Heart left ventricle (tissue), 16 donors: ENCODE measurements at regions not wholly inside any gene's neighbourhood (a gene's known extent, or its start where the extent isn't known, plus 50 kb on each side); places are given as distances from the start of the nearest gene placed in this dataset.
A peak's percentile ranks its signal among the peaks of the same experiment; 100 is the strongest.

ENCODE experiments used
- ATAC-seq, 4 donors: fragments of 200-7000 bp; cut with Tn5 transposase; one replicate each; pipeline ENCODE4 v1.9.1; 2020 to 2022; ENCODE audit warnings: moderate library complexity in 4 of 4, mild to moderate bottlenecking in 3 of 4, moderate number of reproducible peaks in 1 of 4
- DNase-seq, 5 donors: peaks; one replicate each; pipeline ENCODE4 v3.0.0-alpha.2; 2020
- H3K27ac ChIP-seq, 12 donors: fragments of 200-600 bp; sonication (generic) in 4 of 12; one replicate each; pipeline versions ENCODE4 v1.5.0 to v1.8.0; 2016 to 2022; ENCODE audit warnings: mild to moderate bottlenecking in 2 of 12
- H3K27me3 ChIP-seq, 9 donors: fragments of 200-600 bp; sonication (generic) in 2 of 9; one replicate each; pipeline versions ENCODE4 v1.5.1 to v1.8.0; 2016 to 2022; ENCODE audit warnings: mild to moderate bottlenecking in 3 of 9
- H3K36me3 ChIP-seq, 9 donors: fragments of 200-600 bp; sonication (generic) in 2 of 9; one replicate each; pipeline versions ENCODE4 v1.5.0 to v1.8.0; 2018 to 2022; ENCODE audit warnings: mild to moderate bottlenecking in 2 of 9
- H3K4me1 ChIP-seq, 12 donors: fragments of 200-600 bp; sonication (generic) in 4 of 12; one replicate each; pipeline versions ENCODE4 v1.5.0 to v1.8.0; 2016 to 2022; ENCODE audit warnings: mild to moderate bottlenecking in 3 of 12
- H3K4me3 ChIP-seq, 12 donors: fragments of 200-600 bp; sonication (generic) in 4 of 12; one replicate each; pipeline versions ENCODE4 v1.5.0 to v1.8.0; 2017 to 2022; ENCODE audit warnings: mild to moderate bottlenecking in 9 of 12, moderate library complexity in 4 of 12
- H3K9me3 ChIP-seq, 12 donors: fragments of 200-600 bp; sonication (generic) in 4 of 12; one replicate each; pipeline versions ENCODE4 v1.5.0 to v1.8.0; 2016 to 2022; ENCODE audit warnings: mild to moderate bottlenecking in 1 of 12
- CTCF ChIP-seq, 12 donors: fragments of 200-600 bp; sonication (generic) in 4 of 12; IDR thresholded peaks; one replicate each; pipeline versions ENCODE4 v1.5.0 to v1.8.0; 2018 to 2022; ENCODE audit warnings: antibody characterized with exemption in 12 of 12, mild to moderate bottlenecking in 5 of 12
- POLR2A ChIP-seq, 2 donors: fragments of 450-650 bp; IDR thresholded peaks; one replicate each; pipeline ENCODE4 v1.6.1; 2017; ENCODE audit warnings: antibody characterized with exemption in 2 of 2, mild to moderate bottlenecking in 2 of 2, moderate library complexity in 2 of 2
- WGBS, 4 donors: extraction: QIAGEN DNeasy Blood & Tissue Kit in 2 of 4; methylation state at CpG; one replicate each; pipeline versions ENCODE4 v1.1.5 to v1.1.7; 2013 to 2018; 5-methylcytosine and 5-hydroxymethylcytosine counted together
- intact Hi-C, 10 donors: fragments of 100-400 bp; cut with DNase I; formaldehyde crosslinking; loops; one replicate each; pipeline versions ENCODE4 v1.11.1 to v1.14.2; 2022
- donor health status: ischemic (EF 13 %, LVEDD 7.1; RV severe dilation, severe dysfunction).
- donor health status: healthy with polysubstance abuse.
- donor health status: DM: no; HTN: yes; CAD: no.
- donor health status: DM: no; HTN: no; CAD: no.
- donor health status: ischemic (EF 25% LVEDD 6.9; RV normal size, moderate dysfunction).
- donor health status: ischemic (EF 25% LVEDD 5.7; RV mildly dilated, moderate dysfunction).
- donor health status: healthy.
- donor health status: DM: yes; HTN: yes; CAD: no.
- donor health status: ischemic (EF 35%, LVEDD 5.7; RV mildly dilated, moderate dysfunction).
- donor health status: nonischemic (EF 11% LVEDD 7.7; RV severe dilation, severe dysfunction).
- donor health status: DM: yes; HTN: yes; CAD: no.
- donor health status: PGD.
- donor health status: ischemic (EF 29% LVEDD 5.4; RV normal size, mild dysfunction).
- donor health status: nonischemic (EF 23%, LVEDD 6.1; RV moderate dilation, normal function).

GRCh38 chr3:162468791-162469190, 972.2 kb downstream of the OTOL1 start:
- TF ChIP-seq CTCF (IDR thresholded peaks at IDR 0.05) (no peak), POLR2A (IDR thresholded peaks at IDR 0.05) (no peak)

GRCh38 chr3:162487138-162487537, 990.5 kb downstream of the OTOL1 start:
- no peak for DNase-seq
- TF ChIP-seq POLR2A (IDR thresholded peaks at IDR 0.05) (no peak), CTCF (IDR thresholded peaks at IDR 0.05) (no peak)
- Histone ChIP-seq H3K27me3 (no peaks in the 10 kb centered on the region), H3K27ac (no peak overlapping the region), H3K4me1 (no peaks in the 10 kb centered on the region), H3K36me3 (no peaks in the 10 kb centered on the region), H3K9me3 (peaks cover 0 to 2% (median 0%) of the 10 kb centered on the region in 12 donors), H3K4me3 (no peak overlapping the region)
- ATAC-seq, result no peak
- 89 to 100% (median 94%) methylated on average over 1 of the region's 1 CpG for WGBS, 4 donors
- intact Hi-C loops, result no loop called here

More at GRCh38 chr3:162468791-162469190, 972.2 kb downstream of the OTOL1 start:
- H3K27ac ChIP-seq, result no peak overlapping the region
- H3K27me3 ChIP-seq, result no peaks in the 10 kb centered on the region
- DNase-seq, result no peak
- WGBS, 4 donors, result 83 to 96% (median 89%) methylated on average over 2 of the region's 2 CpGs
- intact Hi-C loops, result no loop called here
- no peaks in the 10 kb centered on the region for H3K4me1 ChIP-seq
- H3K36me3 ChIP-seq, result no peaks in the 10 kb centered on the region
- H3K9me3 ChIP-seq, result peaks cover 0 to 1% (median 0%) of the 10 kb centered on the region in 12 donors
- H3K4me3 ChIP-seq, result no peak overlapping the region
- ATAC-seq, result no peak

GRCh38 chr3:162489853-162490252, 993.2 kb downstream of the OTOL1 start:
- intact Hi-C loops, result no loop called here
- H3K36me3 ChIP-seq, result no peaks in the 10 kb centered on the region
- DNase-seq (no peak), ATAC-seq (no peak)
- H3K27ac ChIP-seq, result no peak overlapping the region
- WGBS, 4 donors, result 63 to 86% (median 81%) methylated on average over 2 of the region's 2 CpGs
- TF ChIP-seq CTCF (IDR thresholded peaks at IDR 0.05) (peak in 4 of 12 donors; percentile 9 to 36 (median 28)), POLR2A (IDR thresholded peaks at IDR 0.05) (no peak)
- H3K9me3 ChIP-seq, result peaks cover 0 to 3% (median 0%) of the 10 kb centered on the region in 12 donors
- peaks cover 0 to 4% (median 0%) of the 10 kb centered on the region in 12 donors for H3K4me1 ChIP-seq
- H3K4me3 ChIP-seq, result no peak overlapping the region
- no peaks in the 10 kb centered on the region for H3K27me3 ChIP-seq

- TF ChIP-seq POLR2A (IDR thresholded peaks at IDR 0.05) (no peak), CTCF (IDR thresholded peaks at IDR 0.05) (no peak)
- ATAC-seq (no peak), DNase-seq (no peak)
- no peaks in the 10 kb centered on the region for H3K27me3 ChIP-seq
- no peak overlapping the region for H3K27ac ChIP-seq
- no peak overlapping the region for H3K4me3 ChIP-seq
- peaks cover 0 to 4% (median 0%) of the 10 kb centered on the region in 12 donors for H3K4me1 ChIP-seq
- intact Hi-C loops, result no loop called here
- WGBS, 4 donors, result 52 to 69% (median 59%) methylated on average over 1 of the region's 1 CpG
- peaks cover 0 to 6% (median 0%) of the 10 kb centered on the region in 12 donors for H3K9me3 ChIP-seq
- no peaks in the 10 kb centered on the region for H3K36me3 ChIP-seq
These were observed 995.3 kb downstream of the OTOL1 start for GRCh38 chr3:162491952-162492351.
